Body of pancreas (tissue), 4 donors: ENCODE measurements at regions not wholly inside any gene's neighbourhood (a gene's known extent, or its start where the extent isn't known, plus 50 kb on each side); places are given as distances from the start of the nearest gene placed in this dataset.

ENCODE experiments used
- ATAC-seq: fragments of 150-250 bp; one replicate; pipeline ENCODE4 v1.9.1; 2016
- DNase-seq, 4 donors: peaks; one replicate each; pipeline ENCODE4 v3.0.0-alpha.2; 2019
- H3K27ac ChIP-seq, 4 donors: fragments of 200-600 bp; sonication (generic); 1 replicate in 3 of 4; 2 replicates in 1 of 4; pipeline versions ENCODE4 v1.5.1 to v1.6.1; 2016 to 2019; ENCODE audit warnings: mild to moderate bottlenecking in 1 of 4, mixed read lengths in 1 of 4, moderate library complexity in 1 of 4
- H3K27me3 ChIP-seq, 2 donors: fragments of 200-600 bp; sonication (generic); one replicate each; pipeline ENCODE4 v1.6.0; 2016; ENCODE audit warnings: mild to moderate bottlenecking in 1 of 2
- H3K36me3 ChIP-seq, 2 donors: fragments of 200-600 bp; sonication (generic); replicated peaks in 1 of 2; 2 replicates each; pipeline ENCODE4 v1.5.1; 2016; ENCODE audit warnings: low read depth in 2 of 2; ENCODE audit not compliant: insufficient read depth in 1 of 2
- H3K4me1 ChIP-seq: fragments of 200-600 bp; sonication (generic); one replicate; pipeline ENCODE4 v1.6.0; 2016
- H3K4me3 ChIP-seq, 2 donors: fragments of 200-600 bp; sonication (generic); 1 replicate in 1 of 2; 2 replicates in 1 of 2; pipeline ENCODE4 v1.5.1; 2016 to 2019
- H3K9me3 ChIP-seq, 3 donors: fragments of 200-600 bp; sonication (generic); 1 replicate in 2 of 3; 2 replicates in 1 of 3; pipeline ENCODE4 v1.5.1; 2016
- POLR2A ChIP-seq, 3 donors: fragments of 450-650 bp; IDR thresholded peaks; one replicate each; pipeline ENCODE4 v1.6.1; 2016; ENCODE audit warnings: antibody characterized with exemption in 3 of 3, mild to moderate bottlenecking in 2 of 3
- WGBS, 2 donors: methylation state at CpG; one replicate each; pipeline ENCODE4 v1.1.5; 2017; 5-methylcytosine and 5-hydroxymethylcytosine counted together
- intact Hi-C: fragments of 100-400 bp; cut with DNase I; formaldehyde crosslinking; loops from one replicate; pipeline ENCODE4 v1.15.1; 2023
- TF ChIP-seq, protein P1 (sequence below), 7 experiments: fragments of 450-650 bp in 4 of 7; fragments of 200-600 bp in 3 of 7; sonication (generic) in 3 of 7; IDR thresholded peaks; one replicate each; pipeline ENCODE4 v1.5.1; 2016 to 2019; ENCODE audit warnings: antibody characterized with exemption in 7 of 7

DNA sequence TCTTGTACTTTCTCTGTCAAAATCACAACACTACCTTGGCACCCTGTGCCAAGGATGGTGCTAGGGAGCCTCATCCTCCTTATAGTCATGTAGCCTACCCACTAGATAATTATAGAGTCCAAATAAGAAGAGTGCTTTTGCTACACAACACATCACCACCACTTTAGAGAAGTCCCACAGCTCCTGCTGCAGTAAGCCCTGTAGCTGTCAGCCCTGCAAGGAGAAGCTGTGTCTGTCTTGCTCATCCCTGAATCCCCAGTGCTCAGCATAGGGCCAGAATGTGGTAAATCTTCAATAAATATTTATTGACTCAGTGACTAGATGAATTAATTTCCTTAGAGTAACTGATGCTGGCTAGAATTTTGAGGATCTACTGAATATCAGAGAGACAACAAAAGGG is 190.8 kb downstream of the ZNF621 start:
- H3K4me1 ChIP-seq = peaks cover 15% of the 10 kb centered on the region
- H3K27me3 ChIP-seq = no peaks in the 10 kb centered on the region
- TF ChIP-seq, protein P1, sequence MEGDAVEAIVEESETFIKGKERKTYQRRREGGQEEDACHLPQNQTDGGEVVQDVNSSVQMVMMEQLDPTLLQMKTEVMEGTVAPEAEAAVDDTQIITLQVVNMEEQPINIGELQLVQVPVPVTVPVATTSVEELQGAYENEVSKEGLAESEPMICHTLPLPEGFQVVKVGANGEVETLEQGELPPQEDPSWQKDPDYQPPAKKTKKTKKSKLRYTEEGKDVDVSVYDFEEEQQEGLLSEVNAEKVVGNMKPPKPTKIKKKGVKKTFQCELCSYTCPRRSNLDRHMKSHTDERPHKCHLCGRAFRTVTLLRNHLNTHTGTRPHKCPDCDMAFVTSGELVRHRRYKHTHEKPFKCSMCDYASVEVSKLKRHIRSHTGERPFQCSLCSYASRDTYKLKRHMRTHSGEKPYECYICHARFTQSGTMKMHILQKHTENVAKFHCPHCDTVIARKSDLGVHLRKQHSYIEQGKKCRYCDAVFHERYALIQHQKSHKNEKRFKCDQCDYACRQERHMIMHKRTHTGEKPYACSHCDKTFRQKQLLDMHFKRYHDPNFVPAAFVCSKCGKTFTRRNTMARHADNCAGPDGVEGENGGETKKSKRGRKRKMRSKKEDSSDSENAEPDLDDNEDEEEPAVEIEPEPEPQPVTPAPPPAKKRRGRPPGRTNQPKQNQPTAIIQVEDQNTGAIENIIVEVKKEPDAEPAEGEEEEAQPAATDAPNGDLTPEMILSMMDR (IDR thresholded peaks at IDR 0.05) = no peak
- no peak for TF ChIP-seq POLR2A (IDR thresholded peaks at IDR 0.05)
- no peak overlapping the region for H3K4me3 ChIP-seq
- ATAC-seq (no peak), DNase-seq (no peak)
- H3K27ac ChIP-seq = no peak overlapping the region
- intact Hi-C loops = no loop called here
- H3K9me3 ChIP-seq = no peaks in the 10 kb centered on the region
- H3K36me3 ChIP-seq = no peaks in the 10 kb centered on the region

DNA sequence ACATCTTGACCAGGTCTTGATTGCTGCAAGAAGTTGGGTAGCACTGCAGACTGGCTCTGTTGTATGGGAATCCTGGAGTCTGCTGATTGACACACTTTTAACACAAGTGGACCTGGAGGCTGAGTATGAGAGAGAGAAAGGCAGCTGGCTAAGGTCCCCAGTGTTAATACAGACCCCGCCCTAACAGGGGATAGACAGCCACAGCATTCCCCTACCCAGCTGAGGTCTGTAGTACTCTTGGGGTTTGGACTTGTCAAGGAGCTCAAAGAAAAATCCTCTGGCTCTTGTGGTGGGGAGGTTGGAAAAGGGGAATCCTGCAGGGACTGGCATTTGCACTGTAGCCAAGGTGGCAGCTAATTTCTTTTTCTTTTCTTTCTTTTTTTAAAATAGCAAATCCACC is 192.7 kb downstream of the ZNF621 start:
- Histone ChIP-seq H3K4me1 (peaks cover 15% of the 10 kb centered on the region), H3K36me3 (no peaks in the 10 kb centered on the region), H3K9me3 (no peaks in the 10 kb centered on the region), H3K4me3 (no peak overlapping the region), H3K27me3 (no peaks in the 10 kb centered on the region), H3K27ac (no peak overlapping the region)
- intact Hi-C loops = no loop called here
- no peak for TF ChIP-seq POLR2A (IDR thresholded peaks at IDR 0.05)
- TF ChIP-seq, protein P1 (IDR thresholded peaks at IDR 0.05) = no peak
- DNase-seq (no peak), ATAC-seq (no peak)
- 62 to 83% methylated on average over 1 of the region's 1 CpG for WGBS, 2 donors

DNA sequence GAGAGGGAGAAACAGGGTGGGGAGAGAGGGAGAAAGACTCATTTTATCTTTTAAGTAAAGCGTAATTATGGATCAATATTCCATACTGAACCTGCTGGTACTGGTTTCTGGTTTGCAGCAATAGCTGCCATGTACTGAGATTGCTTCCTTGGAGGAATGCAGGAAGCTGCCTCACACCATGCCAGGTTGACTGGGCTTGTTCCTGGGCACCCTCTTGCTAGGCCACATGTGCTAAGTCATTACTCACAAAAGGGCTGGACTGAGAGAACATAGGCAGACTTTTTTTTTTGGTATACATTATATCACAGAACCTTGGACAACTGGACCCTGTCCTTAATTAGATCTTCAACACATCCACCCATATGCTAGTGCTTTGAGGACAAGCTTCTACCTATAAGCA is 193.4 kb downstream of the ZNF621 start:
- TF ChIP-seq, protein P1 (IDR thresholded peaks at IDR 0.05) = no peak
- TF ChIP-seq POLR2A (IDR thresholded peaks at IDR 0.05) = no peak
- no peak for ATAC-seq
- no peaks in the 10 kb centered on the region for H3K36me3 ChIP-seq

DNA sequence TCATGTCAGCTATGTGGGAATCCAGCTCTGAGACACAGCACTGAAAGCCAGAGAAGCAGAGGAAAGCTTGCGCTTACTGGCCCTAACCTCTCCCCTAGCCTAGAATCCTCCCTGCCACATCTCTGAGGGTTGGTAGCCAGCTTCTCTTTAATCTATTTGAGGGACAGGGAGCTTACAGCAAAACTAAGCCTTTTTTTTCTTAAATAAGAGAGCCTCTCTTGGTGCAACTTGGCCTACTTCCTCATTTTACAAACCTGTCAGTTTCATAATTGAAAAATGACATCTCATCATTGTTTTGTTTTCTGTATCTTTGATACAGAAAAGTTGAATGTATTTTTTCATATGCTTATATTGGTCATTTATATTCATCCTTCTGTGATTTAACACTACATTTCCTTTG is 193.9 kb downstream of the ZNF621 start:
- peaks cover 9% of the 10 kb centered on the region for H3K4me1 ChIP-seq
- DNase-seq (no peak), ATAC-seq (no peak)
- H3K9me3 ChIP-seq = no peaks in the 10 kb centered on the region
- 88 to 93% methylated on average over 1 of the region's 1 CpG for WGBS, 2 donors
- no peak overlapping the region for H3K27ac ChIP-seq
- intact Hi-C loops = no loop called here
- H3K4me3 ChIP-seq = no peak overlapping the region
- H3K36me3 ChIP-seq = no peaks in the 10 kb centered on the region
- no peaks in the 10 kb centered on the region for H3K27me3 ChIP-seq
- TF ChIP-seq POLR2A (IDR thresholded peaks at IDR 0.05) = no peak
- TF ChIP-seq, protein P1 (IDR thresholded peaks at IDR 0.05) = no peak

More for the DNA sequence above, 193.4 kb downstream of the ZNF621 start:
- peaks cover 9% of the 10 kb centered on the region for H3K4me1 ChIP-seq
- no peak overlapping the region for H3K27ac ChIP-seq
- no peaks in the 10 kb centered on the region for H3K27me3 ChIP-seq
- WGBS, 2 donors = 78 to 92% methylated on average over 1 of the region's 1 CpG
- no peak overlapping the region for H3K4me3 ChIP-seq
- H3K9me3 ChIP-seq = no peaks in the 10 kb centered on the region
- DNase-seq = no peak
- intact Hi-C loops = no loop called here

DNA sequence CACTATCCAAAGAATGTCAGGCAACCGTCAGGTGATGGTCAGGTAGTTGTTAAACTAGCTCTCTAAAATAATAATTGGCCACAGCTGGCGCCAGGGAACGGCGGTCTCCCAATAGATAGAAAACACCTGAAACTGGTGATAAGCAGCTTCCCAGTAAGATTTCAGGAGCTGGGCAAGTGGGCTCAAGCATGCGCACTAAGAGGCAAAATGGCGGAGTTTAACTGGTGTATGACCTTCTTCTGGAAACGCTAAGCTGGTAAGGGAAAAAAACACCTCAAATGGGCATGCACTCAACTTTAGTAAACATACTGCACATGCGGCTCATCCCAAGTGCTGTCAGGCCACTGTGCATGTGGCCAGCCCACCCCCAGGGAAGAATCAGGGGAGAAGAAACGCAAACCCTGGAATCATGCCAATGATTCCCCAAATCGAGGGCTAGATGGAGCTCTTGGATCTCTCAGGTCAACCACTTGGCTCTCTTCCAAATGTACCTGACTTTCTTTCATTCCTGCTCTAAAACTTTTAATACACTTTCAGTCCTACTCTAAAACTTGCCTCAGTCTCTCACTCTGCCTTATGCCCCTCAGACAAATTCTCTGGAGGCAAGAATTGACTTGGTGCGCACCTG is 195.0 kb downstream of the ZNF621 start:
- H3K36me3 ChIP-seq = no peaks in the 10 kb centered on the region
- no peak overlapping the region for H3K27ac ChIP-seq
- H3K27me3 ChIP-seq = no peaks in the 10 kb centered on the region
- ATAC-seq = peak; percentile 71
- intact Hi-C loops = no loop called here
- peaks cover 9% of the 10 kb centered on the region for H3K4me1 ChIP-seq
- H3K9me3 ChIP-seq = no peaks in the 10 kb centered on the region
- H3K4me3 ChIP-seq = no peak overlapping the region
- TF ChIP-seq, protein P1 (IDR thresholded peaks at IDR 0.05) = peak; percentile 21 to 78 (median 69)
- TF ChIP-seq POLR2A (IDR thresholded peaks at IDR 0.05) = no peak
- DNase-seq = peak; percentile 50 to 72 (median 62)
- 53 to 54% methylated on average over 11 of the region's 11 CpGs for WGBS, 2 donors
